K562 (cell line): ENCODE measurements at regions not wholly inside any gene's neighbourhood (a gene's known extent, or its start where the extent isn't known, plus 50 kb on each side); places are given as distances from the start of the nearest gene placed in this dataset.

Experiments used
- ATAC-seq: fragments of 200-7000 bp; cut with Tn5 transposase; 3 replicates; pipeline ENCODE4 v1.9.1; 2020; ENCODE audit warnings: moderate library complexity
- BruUV-seq: library from RNA; stranded (reverse); fragments of 400-500 nt; replicated peaks from 2 replicates; lab custom pipeline; 2021; lab: Mats Ljungman, UMichigan
- CTCF ChIA-PET: fragments of 300-600 bp; formaldehyde crosslinking; extraction: SDS; loops from one replicate; lab custom pipeline; 2021; ENCODE audit warnings: low intra/inter-chr PET ratio; lab: Yijun Ruan, JAX
- POLR2A ChIA-PET: fragments of 300-600, 350-650 bp; sonication (Branson Sonifier 250); formaldehyde crosslinking; extraction: SDS; loops from one replicate; lab custom pipeline; 2021; ENCODE audit warnings: antibody characterized with exemption, inconsistent platforms; lab: Yijun Ruan, JAX
- DNase-seq, 4 experiments: peaks; one replicate each; pipeline versions ENCODE4 v3.0.0 to v3.0.0-alpha.2; 2011 to 2018; ENCODE audit warnings: low spot score in 3 of 4, mixed read lengths in 3 of 4; ENCODE audit errors: extremely low read depth in 1 of 4
- FAIRE-seq: peaks from 2 replicates; lab custom pipeline; 2011; peaks lifted over from hg19 to GRCh38; lab: Jason Lieb, UNC
- H2AFZ ChIP-seq: 2 replicates; pipeline ENCODE4 v1.6.0; 2011; ENCODE audit warnings: low read depth, low read length, control low read depth, inconsistent platforms
- H3K27ac ChIP-seq: fragments of 200-600 bp; 3 replicates; pipeline ENCODE4 v1.8.0; 2011; ENCODE audit warnings: low read depth, mild to moderate bottlenecking, control low read depth, inconsistent platforms, low read length, moderate library complexity, mixed read lengths; ENCODE audit errors: extremely low read depth
- H3K27me3 ChIP-seq, 2 experiments: fragments of 300-600 bp in 1 of 2; 2 replicates in 1 of 2; 3 replicates in 1 of 2; pipeline versions ENCODE4 v1.6.0 to v1.8.0; 2011; ENCODE audit warnings: inconsistent platforms in 2 of 2, low read length in 2 of 2, mild to moderate bottlenecking in 1 of 2, mixed read lengths in 1 of 2, moderate library complexity in 1 of 2; ENCODE audit not compliant: control insufficient read depth in 2 of 2, insufficient read depth in 2 of 2
- H3K36me3 ChIP-seq: fragments of 300-600 bp; 3 replicates; pipeline ENCODE4 v1.8.0; 2011; ENCODE audit warnings: mild to moderate bottlenecking, low read length, inconsistent platforms; ENCODE audit not compliant: control insufficient read depth, insufficient read depth
- H3K4me1 ChIP-seq, 2 experiments: fragments of 200-600 bp in 1 of 2; replicated peaks in 1 of 2; 2 replicates in 1 of 2; 3 replicates in 1 of 2; pipeline versions ENCODE4 v1.5.1 to v1.8.0; 2011; ENCODE audit warnings: inconsistent platforms in 2 of 2, low read length in 2 of 2, mild to moderate bottlenecking in 1 of 2, mixed read lengths in 1 of 2, moderate library complexity in 1 of 2; ENCODE audit not compliant: control insufficient read depth in 2 of 2, insufficient read depth in 2 of 2
- H3K4me2 ChIP-seq: 2 replicates; pipeline ENCODE4 v1.6.1; 2011; ENCODE audit warnings: low read length, control low read depth, inconsistent platforms, mixed read lengths; ENCODE audit not compliant: insufficient read depth
- H3K4me3 ChIP-seq: fragments of 200-600 bp; sonication (generic), shearing (Covaris generic); 2 replicates; pipeline ENCODE4 v1.5.1; 2016; ENCODE audit warnings: control low read depth, inconsistent platforms
- H3K79me2 ChIP-seq: fragments of 200-600 bp; 3 replicates; pipeline ENCODE4 v1.8.0; 2011; ENCODE audit warnings: low read length, inconsistent platforms; ENCODE audit not compliant: control insufficient read depth, insufficient read depth
- H3K9ac ChIP-seq, 2 experiments: 2 replicates each; pipeline versions ENCODE4 v1.6.0 to v1.6.1; 2011; ENCODE audit warnings: low read depth in 2 of 2, low read length in 2 of 2, control low read depth in 1 of 2, inconsistent platforms in 1 of 2, mild to moderate bottlenecking in 1 of 2, mixed read lengths in 1 of 2; ENCODE audit not compliant: insufficient read depth in 1 of 2
- H3K9me1 ChIP-seq: one replicate; pipeline ENCODE4 v1.6.0; 2011; ENCODE audit warnings: inconsistent platforms, mild to moderate bottlenecking, low read length, moderate library complexity; ENCODE audit not compliant: control insufficient read depth, insufficient read depth
- H3K9me3 ChIP-seq: replicated peaks from 2 replicates; pipeline ENCODE4 v1.5.1; 2011; ENCODE audit warnings: low read depth, low read length, inconsistent platforms; ENCODE audit not compliant: control insufficient read depth, insufficient read depth
- H4K20me1 ChIP-seq: replicated peaks from 2 replicates; pipeline ENCODE4 v1.6.1; 2011; ENCODE audit warnings: low read length, inconsistent platforms, mixed read lengths; ENCODE audit not compliant: control insufficient read depth, insufficient read depth
- CC2D1A ChIP-seq: fragments of 450-650 bp; IDR thresholded peaks from 2 replicates; pipeline ENCODE4 v1.6.1; 2017; ENCODE audit warnings: mild to moderate bottlenecking
- DPF2 ChIP-seq: fragments of 450-650 bp; IDR thresholded peaks from 2 replicates; pipeline ENCODE4 v1.6.1; 2016
- ERF ChIP-seq: fragments of 450-650 bp; formaldehyde crosslinking; IDR thresholded peaks from 2 replicates; pipeline ENCODE4 v1.4.0; 2020; ENCODE audit warnings: mild to moderate bottlenecking, mixed read lengths
- HEY1 ChIP-seq: fragments of 250-450 bp; sonication (Bioruptor Pico); IDR thresholded peaks from 2 replicates; pipeline ENCODE4 v1.5.0; 2020; ENCODE audit warnings: mild to moderate bottlenecking, moderate library complexity, borderline replicate concordance
- HMG20A ChIP-seq: fragments of 450-650 bp; formaldehyde crosslinking; conservative IDR thresholded peaks from 2 replicates; pipeline ENCODE4 v1.4.0; 2020; ENCODE audit warnings: mild to moderate bottlenecking, mixed read lengths
- KLF1 ChIP-seq: fragments of 450-650 bp; IDR thresholded peaks from 2 replicates; pipeline ENCODE4 v1.6.1; 2016; ENCODE audit warnings: missing genetic modification characterization, missing compliant biosample characterization
- MTA2 ChIP-seq: fragments of 450-650 bp; IDR thresholded peaks from 2 replicates; pipeline ENCODE4 v1.6.1; 2016; ENCODE audit warnings: low read depth
- TAF7 ChIP-seq: fragments of 450-650 bp; IDR thresholded peaks from 2 replicates; pipeline ENCODE4 v1.6.1; 2016; ENCODE audit warnings: missing genetic modification characterization, missing compliant biosample characterization
- ZBTB49 ChIP-seq: sonication (generic); formaldehyde crosslinking; IDR thresholded peaks from 2 replicates; pipeline ENCODE4 v1.8.0; 2022; ENCODE audit warnings: missing genetic modification reagents, mild to moderate bottlenecking, borderline replicate concordance
- ZHX1 ChIP-seq: fragments of 150-350 bp; conservative IDR thresholded peaks from 2 replicates; pipeline ENCODE4 v1.6.1; 2014; ENCODE audit warnings: low read length
- ZNF12 ChIP-seq: sonication (generic); formaldehyde crosslinking; IDR thresholded peaks from 2 replicates; pipeline ENCODE4 v1.4.0; 2020; ENCODE audit warnings: mild to moderate bottlenecking, missing genetic modification reagents
- ZNF133 ChIP-seq: fragments of 250-450 bp; sonication (Bioruptor Pico); IDR thresholded peaks from 2 replicates; pipeline ENCODE4 v1.4.0; 2020; ENCODE audit warnings: mild to moderate bottlenecking
- ZNF143 ChIP-seq: sonication (generic); formaldehyde crosslinking; IDR thresholded peaks from 2 replicates; pipeline ENCODE4 v1.9.0; 2022; ENCODE audit warnings: mild to moderate bottlenecking, missing genetic modification reagents
- ZNF282 ChIP-seq: sonication (generic); formaldehyde crosslinking; IDR thresholded peaks from 2 replicates; pipeline ENCODE4 v1.8.1; 2023; ENCODE audit warnings: missing genetic modification reagents
- ZNF436 ChIP-seq: fragments of 250-450, 450-650 bp; sonication (Bioruptor Pico); formaldehyde crosslinking; IDR thresholded peaks from 2 replicates; pipeline ENCODE4 v1.7.0; 2020; ENCODE audit warnings: mild to moderate bottlenecking
- ZNF764 ChIP-seq: fragments of 250-450 bp; sonication (Bioruptor Pico); IDR thresholded peaks from 2 replicates; pipeline ENCODE4 v1.4.0; 2020; ENCODE audit warnings: low read depth, mild to moderate bottlenecking, moderate library complexity
- WGBS: fragments of 100-300 bp; shearing (Covaris generic); methylation state at CpG from one replicate; pipeline ENCODE4 v1.1.6; 2016; ENCODE audit warnings: low coverage, mixed read lengths; ENCODE audit not compliant: insufficient coverage; ENCODE audit errors: missing lambda C conversion rate; 5-methylcytosine and 5-hydroxymethylcytosine counted together
- in situ Hi-C: fragments of 300-500 bp; cut with MboI; formaldehyde crosslinking; loops from 4 replicates; pipeline ENCODE4 v1.15.0; 2018; ENCODE audit warnings: inconsistent platforms, mixed read lengths
- intact Hi-C: fragments of 100-400 bp; cut with micrococcal nuclease; formaldehyde crosslinking; loops from 2 replicates; pipeline ENCODE4 v1.14.2; 2022

- no peak for TF ChIP-seq ZNF133 (CRISPR knock-in tag)
- no peak for TF ChIP-seq CC2D1A
- TF ChIP-seq HMG20A (CRISPR knock-in tag): no peak
- TF ChIP-seq ZNF282 (CRISPR knock-in tag): no peak
- TF ChIP-seq, all 486 proteins: peak for 0
These were observed 566.2 kb upstream of the ZFHX3 start (continued) for GRCh38 chr16:73614131-73614530.

GRCh38 chr16:73610605-73611156 lies 562.8 kb upstream of the ZFHX3 start:
- Histone ChIP-seq H3K27ac (no peak overlapping the region), H3K4me3 (no peak overlapping the region), H3K9me1 (no peaks in the 10 kb centered on the region), H3K79me2 (no peaks in the 10 kb centered on the region), H2AFZ (no peak overlapping the region), H4K20me1 (no peaks in the 10 kb centered on the region), H3K4me2 (no peak overlapping the region), H3K9me3 (no peaks in the 10 kb centered on the region), H3K9ac (no peak overlapping the region), H3K27me3 (peaks cover 5 to 7% of the 10 kb centered on the region in 2 experiments; a peak in 4 of 5 replicates), H3K36me3 (no peaks in the 10 kb centered on the region), H3K4me1 (no peaks in the 10 kb centered on the region)
- WGBS: 0% methylated on average over 5 of the region's 5 CpGs
- no peak for DNase-seq
- in situ Hi-C loops: no loop called here
- intact Hi-C loops: no loop called here
- no TSS peak for BruUV-seq
- no peak for FAIRE-seq
- ATAC-seq: no peak
- CTCF ChIA-PET: no interaction called here
- no peak for TF ChIP-seq TAF7 (tag)
- TF ChIP-seq ERF: no peak
- TF ChIP-seq ZNF12: no peak
- TF ChIP-seq ZBTB49 (CRISPR knock-in tag): no peak
- TF ChIP-seq KLF1 (tag): no peak
- no peak for TF ChIP-seq ZHX1
- no peak for TF ChIP-seq ZNF436 (CRISPR knock-in tag)
- TF ChIP-seq MTA2: no peak
- TF ChIP-seq DPF2: no peak
- TF ChIP-seq ZNF764 (CRISPR knock-in tag): no peak
- TF ChIP-seq HEY1: no peak
- TF ChIP-seq ZNF143 (CRISPR knock-in tag): no peak
- POLR2A ChIA-PET: interaction anchor here (1.2 kb wide), 1 partner anchor 13 kb away, joined by 3 read pairs; no protein-coding TSS in a partner anchor
